GM12878 (cell line): ENCODE measurements at regions not wholly inside any gene's neighbourhood (a gene's known extent, or its start where the extent isn't known, plus 50 kb on each side); places are given as distances from the start of the nearest gene placed in this dataset.

ENCODE experiments used
- ATAC-seq: fragments of 200-7000 bp; cut with Tn5 transposase; 3 replicates; pipeline ENCODE4 v1.9.1; 2020; ENCODE audit warnings: mild to moderate bottlenecking, moderate library complexity
- BruUV-seq: library from RNA; stranded (reverse); fragments of 400-500 nt; replicated peaks from 2 replicates; lab custom pipeline; 2021; lab: Mats Ljungman, UMichigan
- CTCF ChIA-PET: fragments of 300-600 bp; sonication (Branson Sonifier 250); formaldehyde crosslinking; extraction: SDS; loops from one replicate; lab custom pipeline; 2021; ENCODE audit warnings: inconsistent platforms; lab: Yijun Ruan, JAX
- POLR2A ChIA-PET: fragments of 350-600 bp; formaldehyde crosslinking; extraction: SDS; loops from one replicate; lab custom pipeline; 2021; ENCODE audit warnings: inconsistent platforms; lab: Charles Lee
- RAD21 ChIA-PET: fragments of 300-600 bp; sonication (Branson Sonifier 250); formaldehyde crosslinking; loops from one replicate; lab custom pipeline; 2023; ENCODE audit warnings: antibody characterized with exemption; ENCODE audit not compliant: unreplicated experiment; lab: Charles Lee
- SMC1A ChIA-PET: fragments of 300-600 bp; sonication (Branson Sonifier 250); formaldehyde crosslinking; loops from one replicate; lab custom pipeline; 2023; ENCODE audit not compliant: unreplicated experiment, uncharacterized antibody; lab: Charles Lee
- DNase-seq: peaks from one replicate; pipeline ENCODE4 v3.0.0-alpha.2; 2011; ENCODE audit warnings: low read depth, low spot score
- FAIRE-seq: peaks from 3 replicates; lab custom pipeline; 2011; peaks lifted over from hg19 to GRCh38; lab: Jason Lieb, UNC
- H2AFZ ChIP-seq: 2 replicates; pipeline ENCODE4 v1.6.0; 2011; ENCODE audit warnings: low read depth, low read length, control low read depth; ENCODE audit not compliant: control insufficient read depth
- H3K27ac ChIP-seq: 2 replicates; pipeline ENCODE4 v1.5.1; 2011; ENCODE audit warnings: control low read depth; ENCODE audit not compliant: control insufficient read depth, insufficient read depth
- H3K27me3 ChIP-seq, 2 experiments: replicated peaks in 1 of 2; 2 replicates each; pipeline versions ENCODE4 v1.6.0 to v1.6.1; 2011; ENCODE audit warnings: low read length in 1 of 2; ENCODE audit not compliant: control insufficient read depth in 2 of 2, insufficient read depth in 2 of 2
- H3K36me3 ChIP-seq, 2 experiments: 2 replicates each; pipeline ENCODE4 v1.5.1; 2011; ENCODE audit warnings: low read length in 1 of 2; ENCODE audit not compliant: control insufficient read depth in 2 of 2, insufficient read depth in 2 of 2
- H3K4me1 ChIP-seq: 2 replicates; pipeline ENCODE4 v1.6.1; 2011; ENCODE audit warnings: mild to moderate bottlenecking, low read length, moderate library complexity, mixed read lengths; ENCODE audit not compliant: control insufficient read depth, insufficient read depth
- H3K4me2 ChIP-seq: 2 replicates; pipeline ENCODE4 v1.6.0; 2011; ENCODE audit warnings: control low read depth; ENCODE audit not compliant: control insufficient read depth, insufficient read depth
- H3K4me3 ChIP-seq: fragments of 200-600 bp; sonication (generic); 2 replicates; pipeline ENCODE4 v1.5.1; 2016
- H3K79me2 ChIP-seq: 2 replicates; pipeline ENCODE4 v1.6.0; 2011; ENCODE audit warnings: low read length; ENCODE audit not compliant: control insufficient read depth, insufficient read depth
- H3K9ac ChIP-seq: 2 replicates; pipeline ENCODE4 v1.8.0; 2011; ENCODE audit warnings: low read length, control low read depth, mixed read lengths; ENCODE audit not compliant: control insufficient read depth, insufficient read depth
- H3K9me3 ChIP-seq: replicated peaks from 3 replicates; pipeline ENCODE4 v1.5.1; 2011; ENCODE audit warnings: mild to moderate bottlenecking, low read length; ENCODE audit not compliant: control insufficient read depth, insufficient read depth
- H4K20me1 ChIP-seq: 2 replicates; pipeline ENCODE4 v1.6.0; 2011; ENCODE audit not compliant: control insufficient read depth, insufficient read depth
- DPF2 ChIP-seq: fragments of 450-650 bp; IDR thresholded peaks from 2 replicates; pipeline ENCODE4 v1.6.1; 2017; ENCODE audit warnings: mild to moderate bottlenecking
- ETV6 ChIP-seq, 2 experiments: fragments of 450-650 bp in 1 of 2; IDR thresholded peaks in 1 of 2; conservative IDR thresholded peaks in 1 of 2; 2 replicates each; pipeline ENCODE4 v1.6.1; 2014; ENCODE audit warnings: antibody characterized with exemption in 1 of 2, borderline replicate concordance in 1 of 2, low read depth in 1 of 2, mild to moderate bottlenecking in 1 of 2, moderate library complexity in 1 of 2
- FOXK2 ChIP-seq: fragments of 450-650 bp; IDR thresholded peaks from 2 replicates; pipeline ENCODE4 v1.6.1; 2017; ENCODE audit warnings: mild to moderate bottlenecking, moderate library complexity
- IRF4 ChIP-seq: IDR thresholded peaks from 2 replicates; pipeline ENCODE4 v1.6.1; 2011; ENCODE audit warnings: low read depth, low read length
- KLF5 ChIP-seq: fragments of 450-650 bp; IDR thresholded peaks from 2 replicates; pipeline ENCODE4 v1.6.1; 2014; ENCODE audit warnings: mild to moderate bottlenecking; ENCODE audit not compliant: partially characterized antibody
- NFIC ChIP-seq: IDR thresholded peaks from 2 replicates; pipeline ENCODE4 v1.6.1; 2012; ENCODE audit warnings: low read depth, mild to moderate bottlenecking, inconsistent platforms, low read length, moderate library complexity
- NR2F1 ChIP-seq: fragments of 450-650 bp; conservative IDR thresholded peaks from 2 replicates; pipeline ENCODE4 v1.6.1; 2017; ENCODE audit warnings: mild to moderate bottlenecking
- NRF1 ChIP-seq: conservative IDR thresholded peaks from 2 replicates; pipeline ENCODE4 v1.6.1; 2011; ENCODE audit warnings: mild to moderate bottlenecking, low read depth, low read length, improper control_type of control experiment
- POLR2AphosphoS2 ChIP-seq: IDR thresholded peaks from 2 replicates; pipeline ENCODE4 v1.6.1; 2011; ENCODE audit warnings: low read depth, mild to moderate bottlenecking, low read length, improper control_type of control experiment, moderate library complexity
- POU2F2 ChIP-seq: IDR thresholded peaks from 3 replicates; pipeline ENCODE4 v1.6.1; 2011; ENCODE audit warnings: low read depth, mild to moderate bottlenecking, low read length, borderline replicate concordance
- YY1 ChIP-seq: IDR thresholded peaks from 2 replicates; pipeline ENCODE4 v1.6.1; 2011; ENCODE audit warnings: low read depth, mild to moderate bottlenecking, low read length
- ZNF274 ChIP-seq: IDR thresholded peaks from one replicate; pipeline ENCODE4 v1.8.0; 2011; ENCODE audit not compliant: insufficient read length, insufficient read depth
- WGBS: methylation state at CpG from one replicate; pipeline ENCODE4 v1.1.6; 2016; ENCODE audit warnings: low lambda C conversion rate; ENCODE audit not compliant: insufficient replicate concordance, insufficient coverage; ENCODE audit errors: missing lambda C conversion rate; 5-methylcytosine and 5-hydroxymethylcytosine counted together
- in situ Hi-C: fragments of 300-500 bp; cut with MboI; formaldehyde crosslinking; loops from 9 replicates; pipeline ENCODE4 v1.14.3; 2018; ENCODE audit warnings: mixed read lengths
- intact Hi-C: fragments of 100-400 bp; cut with micrococcal nuclease; formaldehyde crosslinking; loops from one replicate; pipeline ENCODE4 v1.14.2; 2022; ENCODE audit not compliant: unreplicated experiment
- TF ChIP-seq, protein P1 (sequence below): fragments of 450-650 bp; IDR thresholded peaks from 2 replicates; pipeline ENCODE4 v1.6.1; 2017; ENCODE audit warnings: antibody characterized with exemption, mild to moderate bottlenecking, moderate library complexity
- TF ChIP-seq, protein P2 (sequence below): fragments of 450-650 bp; IDR thresholded peaks from 2 replicates; pipeline ENCODE4 v1.6.1; 2017; ENCODE audit warnings: borderline replicate concordance
- TF ChIP-seq, protein P3 (sequence below): fragments of 450-650 bp; formaldehyde crosslinking; IDR thresholded peaks from 2 replicates; pipeline ENCODE4 v1.4.0; 2022; ENCODE audit warnings: mild to moderate bottlenecking, moderate library complexity

DNA sequence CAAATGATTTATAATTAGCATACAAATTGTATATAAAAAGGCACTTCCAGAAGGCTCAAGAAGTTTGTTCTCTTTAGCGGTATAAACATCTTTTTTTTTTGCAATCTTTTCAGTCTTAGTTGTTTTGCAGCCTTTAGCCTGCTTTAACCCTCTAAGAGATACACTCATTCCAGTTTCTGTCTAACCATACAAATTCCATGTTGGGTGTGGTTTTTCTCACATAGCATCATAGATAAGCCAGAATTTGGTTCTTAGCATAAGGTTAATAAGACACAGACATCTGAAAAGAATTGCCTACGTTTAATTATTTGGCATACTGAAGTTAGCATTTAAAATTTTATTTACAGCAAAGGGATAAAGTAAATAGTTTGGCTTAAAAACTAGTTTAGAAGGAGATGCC, 92.5 kb upstream of the NPVF start (continued):
- TF ChIP-seq NR2F1 (no peak), DPF2 (no peak), ZNF274 (no peak), POLR2AphosphoS2 (no peak)

DNA sequence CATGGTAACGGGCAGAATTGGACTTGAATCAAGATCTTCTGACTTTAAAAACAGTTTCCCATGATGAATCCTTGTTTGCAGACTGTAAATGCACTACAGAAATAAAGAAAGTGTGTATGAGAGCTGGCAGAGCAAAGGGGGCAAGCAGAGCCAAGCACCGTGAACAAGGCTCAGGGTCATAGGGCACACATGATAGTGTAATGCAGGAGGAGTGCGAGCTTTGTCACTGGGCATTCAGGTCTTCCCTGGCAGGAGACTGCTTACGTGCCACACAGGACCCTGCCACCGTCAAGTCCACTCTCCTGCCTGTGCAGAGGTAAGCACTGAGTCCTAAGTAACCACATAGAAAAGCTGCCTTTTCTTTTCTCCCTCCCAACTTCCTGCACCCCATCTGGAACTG, 93.1 kb upstream of the NPVF start:
- Histone ChIP-seq H3K4me1 (no peaks in the 10 kb centered on the region), H3K79me2 (no peaks in the 10 kb centered on the region), H3K27ac (no peak overlapping the region), H3K4me3 (no peak overlapping the region), H3K27me3 (no peaks in the 10 kb centered on the region; a peak in 1 of 4 replicates), H2AFZ (no peak overlapping the region), H4K20me1 (no peaks in the 10 kb centered on the region), H3K4me2 (no peak overlapping the region), H3K36me3 (no peaks in the 10 kb centered on the region), H3K9ac (no peak overlapping the region), H3K9me3 (no peaks in the 10 kb centered on the region)
- intact Hi-C loops = no loop called here
- ChIA-PET CTCF (no interaction called here), POLR2A (no interaction called here), SMC1A (no interaction called here), RAD21 (no interaction called here)
- FAIRE-seq = no peak
- no TSS peak for BruUV-seq
- ATAC-seq = no peak
- no peak for DNase-seq
- in situ Hi-C loops = no loop called here
- 58% methylated on average over 5 of the region's 5 CpGs for WGBS
- TF ChIP-seq, protein P1, sequence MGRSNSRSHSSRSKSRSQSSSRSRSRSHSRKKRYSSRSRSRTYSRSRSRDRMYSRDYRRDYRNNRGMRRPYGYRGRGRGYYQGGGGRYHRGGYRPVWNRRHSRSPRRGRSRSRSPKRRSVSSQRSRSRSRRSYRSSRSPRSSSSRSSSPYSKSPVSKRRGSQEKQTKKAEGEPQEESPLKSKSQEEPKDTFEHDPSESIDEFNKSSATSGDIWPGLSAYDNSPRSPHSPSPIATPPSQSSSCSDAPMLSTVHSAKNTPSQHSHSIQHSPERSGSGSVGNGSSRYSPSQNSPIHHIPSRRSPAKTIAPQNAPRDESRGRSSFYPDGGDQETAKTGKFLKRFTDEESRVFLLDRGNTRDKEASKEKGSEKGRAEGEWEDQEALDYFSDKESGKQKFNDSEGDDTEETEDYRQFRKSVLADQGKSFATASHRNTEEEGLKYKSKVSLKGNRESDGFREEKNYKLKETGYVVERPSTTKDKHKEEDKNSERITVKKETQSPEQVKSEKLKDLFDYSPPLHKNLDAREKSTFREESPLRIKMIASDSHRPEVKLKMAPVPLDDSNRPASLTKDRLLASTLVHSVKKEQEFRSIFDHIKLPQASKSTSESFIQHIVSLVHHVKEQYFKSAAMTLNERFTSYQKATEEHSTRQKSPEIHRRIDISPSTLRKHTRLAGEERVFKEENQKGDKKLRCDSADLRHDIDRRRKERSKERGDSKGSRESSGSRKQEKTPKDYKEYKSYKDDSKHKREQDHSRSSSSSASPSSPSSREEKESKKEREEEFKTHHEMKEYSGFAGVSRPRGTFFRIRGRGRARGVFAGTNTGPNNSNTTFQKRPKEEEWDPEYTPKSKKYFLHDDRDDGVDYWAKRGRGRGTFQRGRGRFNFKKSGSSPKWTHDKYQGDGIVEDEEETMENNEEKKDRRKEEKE = no peak
- TF ChIP-seq NRF1 (no peak), FOXK2 (no peak), ETV6 (conservative IDR thresholded peaks at IDR 0.05 in 1 of 2, IDR thresholded peaks at IDR 0.05 in 1 of 2; ENCODE audit: borderline replicate concordance in 1 of 2, low read depth in 1 of 2) (no peak), NFIC (no peak), NR2F1 (no peak), POU2F2 (no peak), KLF5 (no peak), IRF4 (no peak), ZNF274 (no peak), YY1 (no peak)
- TF ChIP-seq, protein P2, sequence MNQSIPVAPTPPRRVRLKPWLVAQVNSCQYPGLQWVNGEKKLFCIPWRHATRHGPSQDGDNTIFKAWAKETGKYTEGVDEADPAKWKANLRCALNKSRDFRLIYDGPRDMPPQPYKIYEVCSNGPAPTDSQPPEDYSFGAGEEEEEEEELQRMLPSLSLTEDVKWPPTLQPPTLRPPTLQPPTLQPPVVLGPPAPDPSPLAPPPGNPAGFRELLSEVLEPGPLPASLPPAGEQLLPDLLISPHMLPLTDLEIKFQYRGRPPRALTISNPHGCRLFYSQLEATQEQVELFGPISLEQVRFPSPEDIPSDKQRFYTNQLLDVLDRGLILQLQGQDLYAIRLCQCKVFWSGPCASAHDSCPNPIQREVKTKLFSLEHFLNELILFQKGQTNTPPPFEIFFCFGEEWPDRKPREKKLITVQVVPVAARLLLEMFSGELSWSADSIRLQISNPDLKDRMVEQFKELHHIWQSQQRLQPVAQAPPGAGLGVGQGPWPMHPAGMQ = no peak
- TF ChIP-seq, protein P3, sequence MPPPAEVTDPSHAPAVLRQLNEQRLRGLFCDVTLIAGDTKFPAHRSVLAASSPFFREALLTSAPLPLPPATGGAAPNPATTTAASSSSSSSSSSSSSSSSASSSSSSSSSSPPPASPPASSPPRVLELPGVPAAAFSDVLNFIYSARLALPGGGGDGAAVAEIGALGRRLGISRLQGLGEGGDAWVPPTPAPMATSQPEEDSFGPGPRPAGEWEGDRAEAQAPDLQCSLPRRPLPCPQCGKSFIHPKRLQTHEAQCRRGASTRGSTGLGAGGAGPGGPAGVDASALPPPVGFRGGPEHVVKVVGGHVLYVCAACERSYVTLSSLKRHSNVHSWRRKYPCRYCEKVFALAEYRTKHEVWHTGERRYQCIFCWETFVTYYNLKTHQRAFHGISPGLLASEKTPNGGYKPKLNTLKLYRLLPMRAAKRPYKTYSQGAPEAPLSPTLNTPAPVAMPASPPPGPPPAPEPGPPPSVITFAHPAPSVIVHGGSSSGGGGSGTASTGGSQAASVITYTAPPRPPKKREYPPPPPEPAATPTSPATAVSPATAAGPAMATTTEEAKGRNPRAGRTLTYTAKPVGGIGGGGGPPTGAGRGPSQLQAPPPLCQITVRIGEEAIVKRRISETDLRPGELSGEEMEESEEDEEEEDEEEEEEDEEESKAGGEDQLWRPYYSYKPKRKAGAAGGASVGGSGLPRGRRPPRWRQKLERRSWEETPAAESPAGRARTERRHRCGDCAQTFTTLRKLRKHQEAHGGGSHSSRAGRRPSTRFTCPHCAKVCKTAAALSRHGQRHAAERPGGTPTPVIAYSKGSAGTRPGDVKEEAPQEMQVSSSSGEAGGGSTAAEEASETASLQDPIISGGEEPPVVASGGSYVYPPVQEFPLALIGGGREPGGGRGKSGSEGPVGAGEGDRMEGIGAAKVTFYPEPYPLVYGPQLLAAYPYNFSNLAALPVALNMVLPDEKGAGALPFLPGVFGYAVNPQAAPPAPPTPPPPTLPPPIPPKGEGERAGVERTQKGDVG = no peak
